Stimulated activated naive B cell treated with anti-CD40 and anti-IgM and Interleukin-4, amounts not matched to agents 10 μg/mL and 1 μg/mL and 100 μg/mL, for 72 hours (primary cell): ENCODE measurements at regions not wholly inside any gene's neighbourhood (a gene's known extent, or its start where the extent isn't known, plus 50 kb on each side); places are given as distances from the start of the nearest gene placed in this dataset.

Source experiments
- ATAC-seq, 2 donors: fragments of 150-1000 bp; cut with Tn5 transposase; replicated peaks; 2 replicates each; pipeline ENCODE4 v1.10.0; 2021; ENCODE audit warnings: moderate library complexity in 1 of 2
- DNase-seq: peaks from one replicate; pipeline ENCODE4 v3.0.0; 2021
- H3K27ac Mint-ChIP-seq: one replicate; pipeline ENCODE4 v1.8.0; 2022; ENCODE audit warnings: mild to moderate bottlenecking, mixed read lengths
- H3K27me3 Mint-ChIP-seq, 2 donors: one replicate each; pipeline ENCODE4 v1.8.0; 2022; ENCODE audit warnings: mixed read lengths in 2 of 2
- H3K36me3 Mint-ChIP-seq, 2 donors: one replicate each; pipeline ENCODE4 v1.8.0; 2022; ENCODE audit warnings: mixed read lengths in 2 of 2, mild to moderate bottlenecking in 1 of 2
- H3K4me1 Mint-ChIP-seq, 2 donors: one replicate each; pipeline ENCODE4 v1.8.0; 2022; ENCODE audit warnings: mixed read lengths in 2 of 2, mild to moderate bottlenecking in 1 of 2
- H3K4me3 Mint-ChIP-seq, 2 donors: one replicate each; pipeline ENCODE4 v1.8.0; 2022; ENCODE audit warnings: mild to moderate bottlenecking in 2 of 2, mixed read lengths in 2 of 2, moderate library complexity in 1 of 2
- H3K9me3 Mint-ChIP-seq, 2 donors: one replicate each; pipeline ENCODE4 v1.8.0; 2022; ENCODE audit warnings: mixed read lengths in 2 of 2, mild to moderate bottlenecking in 1 of 2

GRCh38 chr19:28514166-28514565, 698.8 kb downstream of the UQCRFS1 start:
- H3K27ac Mint-ChIP-seq = no peak overlapping the region
- no peak for DNase-seq
- no peaks in the 10 kb centered on the region for H3K4me1 Mint-ChIP-seq
- ATAC-seq = no peak
- no peaks in the 10 kb centered on the region for H3K27me3 Mint-ChIP-seq
- H3K4me3 Mint-ChIP-seq = no peak overlapping the region
- H3K36me3 Mint-ChIP-seq = no peaks in the 10 kb centered on the region
- H3K9me3 Mint-ChIP-seq = no peaks in the 10 kb centered on the region

- Mint-ChIP-seq H3K27me3 (no peaks in the 10 kb centered on the region), H3K4me1 (no peaks in the 10 kb centered on the region), H3K9me3 (no peaks in the 10 kb centered on the region), H3K36me3 (no peaks in the 10 kb centered on the region), H3K4me3 (no peak overlapping the region), H3K27ac (no peak overlapping the region)
- ATAC-seq (no peak), DNase-seq (no peak)
Observed at GRCh38 chr19:28511655-28512054, 701.3 kb downstream of the UQCRFS1 start.

GRCh38 chr19:28509079-28509895, 703.7 kb downstream of the UQCRFS1 start:
- no peaks in the 10 kb centered on the region for H3K36me3 Mint-ChIP-seq
- no peak overlapping the region for H3K4me3 Mint-ChIP-seq
- DNase-seq (no peak), ATAC-seq (no peak)
- H3K27ac Mint-ChIP-seq = no peak overlapping the region
- no peaks in the 10 kb centered on the region for H3K27me3 Mint-ChIP-seq
- no peaks in the 10 kb centered on the region for H3K9me3 Mint-ChIP-seq
- H3K4me1 Mint-ChIP-seq = no peaks in the 10 kb centered on the region

GRCh38 chr19:28508666-28509065, 704.3 kb downstream of the UQCRFS1 start:
- DNase-seq = no peak
- Mint-ChIP-seq H3K4me1 (no peaks in the 10 kb centered on the region), H3K27ac (no peak overlapping the region), H3K36me3 (no peaks in the 10 kb centered on the region), H3K27me3 (no peaks in the 10 kb centered on the region), H3K4me3 (no peak overlapping the region), H3K9me3 (no peaks in the 10 kb centered on the region)
- ATAC-seq = no peak

GRCh38 chr19:28505933-28506332, 707.0 kb downstream of the UQCRFS1 start:
- Mint-ChIP-seq H3K4me1 (peaks cover 0 to 2% of the 10 kb centered on the region in 2 donors), H3K9me3 (no peaks in the 10 kb centered on the region), H3K36me3 (no peaks in the 10 kb centered on the region), H3K27me3 (no peaks in the 10 kb centered on the region), H3K27ac (no peak overlapping the region), H3K4me3 (no peak overlapping the region)
- DNase-seq (no peak), ATAC-seq (no peak)

GRCh38 chr19:28505134-28505533, 707.8 kb downstream of the UQCRFS1 start:
- Mint-ChIP-seq H3K27ac (no peak overlapping the region), H3K27me3 (no peaks in the 10 kb centered on the region), H3K4me1 (peaks cover 0 to 2% of the 10 kb centered on the region in 2 donors)

GRCh38 chr19:28504727-28505126, 708.2 kb downstream of the UQCRFS1 start:
- peaks cover 0 to 2% of the 10 kb centered on the region in 2 donors for H3K4me1 Mint-ChIP-seq
- H3K27ac Mint-ChIP-seq = no peak overlapping the region
- no peak overlapping the region for H3K4me3 Mint-ChIP-seq

More at GRCh38 chr19:28505134-28505533, 707.8 kb downstream of the UQCRFS1 start:
- DNase-seq (no peak), ATAC-seq (no peak)
- Mint-ChIP-seq H3K9me3 (no peaks in the 10 kb centered on the region), H3K36me3 (no peaks in the 10 kb centered on the region), H3K4me3 (no peak overlapping the region)

GRCh38 chr19:28504139-28504538, 708.8 kb downstream of the UQCRFS1 start:
- ATAC-seq = no peak
- Mint-ChIP-seq H3K9me3 (no peaks in the 10 kb centered on the region), H3K4me1 (peaks cover 0 to 2% of the 10 kb centered on the region in 2 donors), H3K36me3 (no peaks in the 10 kb centered on the region), H3K27me3 (no peaks in the 10 kb centered on the region), H3K4me3 (no peak overlapping the region), H3K27ac (no peak overlapping the region)
- DNase-seq = no peak

More at GRCh38 chr19:28504727-28505126, 708.2 kb downstream of the UQCRFS1 start:
- Mint-ChIP-seq H3K9me3 (no peaks in the 10 kb centered on the region), H3K36me3 (no peaks in the 10 kb centered on the region), H3K27me3 (no peaks in the 10 kb centered on the region)
- DNase-seq (no peak), ATAC-seq (no peak)

- Mint-ChIP-seq H3K27ac (no peak overlapping the region), H3K4me1 (peaks cover 0 to 2% of the 10 kb centered on the region in 2 donors), H3K36me3 (no peaks in the 10 kb centered on the region), H3K4me3 (no peak overlapping the region), H3K27me3 (no peaks in the 10 kb centered on the region), H3K9me3 (no peaks in the 10 kb centered on the region)
- ATAC-seq = no peak
- DNase-seq = no peak
Observed at GRCh38 chr19:28502879-28503734, 709.8 kb downstream of the UQCRFS1 start.

GRCh38 chr19:28501976-28502375, 711.0 kb downstream of the UQCRFS1 start:
- no peak overlapping the region for H3K27ac Mint-ChIP-seq
- H3K27me3 Mint-ChIP-seq = no peaks in the 10 kb centered on the region
- peaks cover 0 to 2% of the 10 kb centered on the region in 2 donors for H3K4me1 Mint-ChIP-seq
- DNase-seq (no peak), ATAC-seq (no peak)
- no peaks in the 10 kb centered on the region for H3K36me3 Mint-ChIP-seq
- H3K9me3 Mint-ChIP-seq = no peaks in the 10 kb centered on the region
- no peak overlapping the region for H3K4me3 Mint-ChIP-seq

- no peaks in the 10 kb centered on the region for H3K9me3 Mint-ChIP-seq
- no peaks in the 10 kb centered on the region for H3K27me3 Mint-ChIP-seq
- no peak overlapping the region for H3K4me3 Mint-ChIP-seq
- no peak overlapping the region for H3K27ac Mint-ChIP-seq
- H3K36me3 Mint-ChIP-seq = no peaks in the 10 kb centered on the region
- H3K4me1 Mint-ChIP-seq = peaks cover 0 to 2% of the 10 kb centered on the region in 2 donors
- ATAC-seq (no peak), DNase-seq (no peak)
Observed at GRCh38 chr19:28500982-28501630, 711.8 kb downstream of the UQCRFS1 start.

- peaks cover 0 to 2% of the 10 kb centered on the region in 2 donors for H3K4me1 Mint-ChIP-seq
- H3K4me3 Mint-ChIP-seq = no peak overlapping the region
- DNase-seq = no peak
Observed at GRCh38 chr19:28500296-28500695, 712.7 kb downstream of the UQCRFS1 start.

GRCh38 chr19:28498404-28498976, 714.5 kb downstream of the UQCRFS1 start:
- H3K9me3 Mint-ChIP-seq = no peaks in the 10 kb centered on the region
- ATAC-seq (no peak), DNase-seq (no peak)
- no peak overlapping the region for H3K27ac Mint-ChIP-seq
- peaks cover 0 to 2% of the 10 kb centered on the region in 2 donors for H3K4me1 Mint-ChIP-seq
- no peaks in the 10 kb centered on the region for H3K36me3 Mint-ChIP-seq
- H3K27me3 Mint-ChIP-seq = no peaks in the 10 kb centered on the region
- H3K4me3 Mint-ChIP-seq = no peak overlapping the region

More at GRCh38 chr19:28500296-28500695, 712.7 kb downstream of the UQCRFS1 start:
- H3K36me3 Mint-ChIP-seq = no peaks in the 10 kb centered on the region
- H3K27ac Mint-ChIP-seq = no peak overlapping the region
- ATAC-seq = no peak
- H3K9me3 Mint-ChIP-seq = no peaks in the 10 kb centered on the region
- H3K27me3 Mint-ChIP-seq = no peaks in the 10 kb centered on the region

GRCh38 chr19:28497887-28498286, 715.1 kb downstream of the UQCRFS1 start:
- H3K4me3 Mint-ChIP-seq = no peak overlapping the region
- peaks cover 0 to 2% of the 10 kb centered on the region in 2 donors for H3K4me1 Mint-ChIP-seq
- H3K27me3 Mint-ChIP-seq = no peaks in the 10 kb centered on the region
- no peak for DNase-seq
- H3K9me3 Mint-ChIP-seq = no peaks in the 10 kb centered on the region
- H3K36me3 Mint-ChIP-seq = no peaks in the 10 kb centered on the region
- no peak for ATAC-seq
- H3K27ac Mint-ChIP-seq = no peak overlapping the region
